H1 (cell line): ENCODE measurements at regions not wholly inside any gene's neighbourhood (a gene's known extent, or its start where the extent isn't known, plus 50 kb on each side); places are given as distances from the start of the nearest gene placed in this dataset.
A peak's percentile ranks its signal among the peaks of the same experiment; 100 is the strongest.

Source experiments
- CTCF ChIA-PET: fragments of 300-600 bp; sonication (Branson Sonifier 250); formaldehyde crosslinking; loops from one replicate; lab custom pipeline; 2021; ENCODE audit not compliant: partially characterized antibody; lab: Charles Lee
- POLR2A ChIA-PET: fragments of 300-600 bp; sonication (Branson Sonifier 250); formaldehyde crosslinking; loops from one replicate; lab custom pipeline; 2021; ENCODE audit warnings: inconsistent platforms; ENCODE audit not compliant: partially characterized antibody; lab: Charles Lee
- DNase-seq, 2 experiments: peaks; one replicate each; pipeline versions ENCODE4 v3.0.0 to v3.0.0-alpha.2; 2010 to 2022; ENCODE audit warnings: low spot score in 2 of 2, low read depth in 1 of 2, mixed read lengths in 1 of 2
- FAIRE-seq: peaks from 2 replicates; lab custom pipeline; 2011; peaks lifted over from hg19 to GRCh38; lab: Jason Lieb, UNC
- H2AFZ ChIP-seq: 2 replicates; pipeline ENCODE4 v1.8.1; 2012; ENCODE audit warnings: low read length, inconsistent platforms
- H2AK5ac ChIP-seq: 2 replicates; pipeline ENCODE4 v1.6.1; 2013; ENCODE audit warnings: low read depth, low read length
- H2BK120ac ChIP-seq: replicated peaks from 2 replicates; pipeline ENCODE3; 2013; ENCODE audit warnings: low read depth, low read length, inconsistent platforms
- H2BK12ac ChIP-seq: 2 replicates; pipeline ENCODE4 v1.6.1; 2013; ENCODE audit warnings: low read depth, low read length
- H2BK15ac ChIP-seq: 2 replicates; pipeline ENCODE4 v1.6.1; 2013; ENCODE audit warnings: low read length
- H2BK20ac ChIP-seq: 2 replicates; pipeline ENCODE4 v1.6.1; 2013; ENCODE audit warnings: low read length
- H2BK5ac ChIP-seq: 2 replicates; pipeline ENCODE4 v1.6.1; 2013; ENCODE audit warnings: low read depth, low read length
- H3K14ac ChIP-seq: 2 replicates; pipeline ENCODE4 v1.6.1; 2013; ENCODE audit warnings: inconsistent platforms; ENCODE audit not compliant: insufficient read length
- H3K18ac ChIP-seq: 2 replicates; pipeline ENCODE4 v1.6.1; 2013; ENCODE audit warnings: low read length; ENCODE audit errors: extremely low read depth
- H3K23ac ChIP-seq: 2 replicates; pipeline ENCODE4 v1.6.1; 2013; ENCODE audit warnings: inconsistent platforms; ENCODE audit not compliant: insufficient read length
- H3K23me2 ChIP-seq: 2 replicates; pipeline ENCODE4 v1.6.1; 2013; ENCODE audit warnings: low read depth, low read length
- H3K27ac ChIP-seq: 2 replicates; pipeline ENCODE4 v1.6.1; 2011; ENCODE audit warnings: low read depth, low read length, inconsistent platforms
- H3K27me3 ChIP-seq, 4 experiments: replicated peaks in 1 of 4; 1 replicate in 1 of 4; 2 replicates in 3 of 4; pipeline versions ENCODE4 v1.6.1 to v1.8.1; 2011 to 2013; ENCODE audit warnings: low read length in 3 of 4, mild to moderate bottlenecking in 3 of 4, inconsistent platforms in 2 of 4, mixed read lengths in 2 of 4, moderate library complexity in 1 of 4; ENCODE audit not compliant: control insufficient read depth in 3 of 4, insufficient read depth in 3 of 4; ENCODE audit errors: extremely low read depth in 1 of 4
- H3K36me3 ChIP-seq, 4 experiments: 2 replicates each; pipeline versions ENCODE4 v1.6.1 to v1.8.1; 2011 to 2013; ENCODE audit warnings: mild to moderate bottlenecking in 4 of 4, low read length in 3 of 4, moderate library complexity in 2 of 4, control low read depth in 1 of 4, inconsistent platforms in 1 of 4; ENCODE audit not compliant: insufficient read depth in 4 of 4, control insufficient read depth in 2 of 4
- H3K4ac ChIP-seq: replicated peaks from 2 replicates; pipeline ENCODE3; 2013; ENCODE audit warnings: low read length, low read depth, mixed read lengths, inconsistent platforms; ENCODE audit not compliant: insufficient read length
- H3K4me1 ChIP-seq, 4 experiments: replicated peaks in 1 of 4; 1 replicate in 1 of 4; 2 replicates in 3 of 4; pipeline versions ENCODE4 v1.6.1 to v1.8.1; 2011 to 2013; ENCODE audit warnings: low read length in 3 of 4, inconsistent platforms in 2 of 4, mixed read lengths in 1 of 4; ENCODE audit not compliant: insufficient read depth in 4 of 4, control insufficient read depth in 3 of 4
- H3K4me2 ChIP-seq, 2 experiments: 2 replicates each; pipeline versions ENCODE4 v1.6.1 to v1.8.1; 2011 to 2013; ENCODE audit warnings: low read depth in 2 of 2, low read length in 2 of 2, control low read depth in 1 of 2, inconsistent platforms in 1 of 2, mild to moderate bottlenecking in 1 of 2; ENCODE audit not compliant: insufficient read depth in 1 of 2
- H3K4me3 ChIP-seq, 4 experiments: fragments of 200-600, 300-600 bp in 1 of 4; sonication (generic), shearing (Covaris generic), sonication (Bioruptor Twin) in 1 of 4; 2 replicates each; pipeline versions ENCODE4 v1.5.1 to v1.8.1; 2011 to 2016; ENCODE audit warnings: low read length in 4 of 4, low read depth in 3 of 4, control low read depth in 2 of 4, inconsistent platforms in 2 of 4, mild to moderate bottlenecking in 2 of 4, mixed read lengths in 1 of 4, moderate library complexity in 1 of 4; ENCODE audit not compliant: insufficient read depth in 2 of 4; ENCODE audit errors: extremely low read depth in 1 of 4
- H3K56ac ChIP-seq: replicated peaks from 2 replicates; pipeline ENCODE3; 2013; ENCODE audit warnings: low read depth, mild to moderate bottlenecking, mixed read lengths, low read length, inconsistent platforms; ENCODE audit not compliant: insufficient read length
- H3K79me1 ChIP-seq: 2 replicates; pipeline ENCODE4 v1.6.1; 2013; ENCODE audit warnings: low read depth, low read length, control low read depth
- H3K79me2 ChIP-seq, 2 experiments: 2 replicates each; pipeline versions ENCODE4 v1.6.1 to v1.8.1; 2012 to 2013; ENCODE audit warnings: low read length in 2 of 2, mild to moderate bottlenecking in 2 of 2, inconsistent platforms in 1 of 2; ENCODE audit not compliant: insufficient read depth in 2 of 2, control insufficient read depth in 1 of 2
- H3K9ac ChIP-seq, 4 experiments: replicated peaks in 1 of 4; 1 replicate in 1 of 4; 2 replicates in 3 of 4; pipeline versions ENCODE4 v1.6.1 to v1.8.1; 2011 to 2013; ENCODE audit warnings: low read depth in 3 of 4, low read length in 3 of 4, control low read depth in 2 of 4, mild to moderate bottlenecking in 2 of 4, moderate library complexity in 2 of 4, inconsistent platforms in 1 of 4; ENCODE audit errors: extremely low read depth in 1 of 4
- H3K9me3 ChIP-seq, 2 experiments: 2 replicates each; pipeline versions ENCODE4 v1.6.1 to v1.8.1; 2012 to 2013; ENCODE audit warnings: mild to moderate bottlenecking in 2 of 2, moderate library complexity in 2 of 2, control low read depth in 1 of 2, inconsistent platforms in 1 of 2, low read depth in 1 of 2, low read length in 1 of 2, mixed read lengths in 1 of 2; ENCODE audit not compliant: insufficient read depth in 2 of 2
- H4K20me1 ChIP-seq, 2 experiments: replicated peaks in 1 of 2; 2 replicates each; pipeline versions ENCODE3 to v1.8.1; 2011 to 2013; ENCODE audit warnings: inconsistent platforms in 2 of 2, low read length in 2 of 2, mild to moderate bottlenecking in 1 of 2; ENCODE audit not compliant: insufficient read depth in 2 of 2, control insufficient read depth in 1 of 2
- H4K5ac ChIP-seq: 2 replicates; pipeline ENCODE4 v1.6.1; 2013; ENCODE audit warnings: low read length, low read depth, mixed read lengths, inconsistent platforms; ENCODE audit not compliant: insufficient read length
- H4K8ac ChIP-seq: 2 replicates; pipeline ENCODE4 v1.8.0; 2013; ENCODE audit warnings: mild to moderate bottlenecking, moderate library complexity, low read length, inconsistent platforms; ENCODE audit not compliant: insufficient read depth; ENCODE audit errors: extremely low read depth
- H4K91ac ChIP-seq: replicated peaks from 2 replicates; pipeline ENCODE3; 2013; ENCODE audit warnings: low read length, mixed read lengths, inconsistent platforms; ENCODE audit not compliant: insufficient read length
- JUN ChIP-seq: IDR thresholded peaks from 2 replicates; pipeline ENCODE4 v1.6.1; 2011; ENCODE audit warnings: low read depth, mild to moderate bottlenecking, improper control_type of control experiment, low read length
- KDM4A ChIP-seq: IDR thresholded peaks from one replicate; pipeline ENCODE4 v1.7.1; 2012; ENCODE audit warnings: low read depth, mild to moderate bottlenecking, moderate library complexity, low read length, inconsistent platforms; ENCODE audit not compliant: severe bottlenecking
- KDM5A ChIP-seq: fragments of 200-600 bp; IDR thresholded peaks from 2 replicates; pipeline ENCODE4 v1.7.1; 2012; ENCODE audit warnings: mild to moderate bottlenecking, low read length, inconsistent platforms, mixed read lengths
- PHF8 ChIP-seq: fragments of 200-600 bp; sonication (generic); conservative IDR thresholded peaks from 2 replicates; pipeline ENCODE4 v1.7.1; 2012; ENCODE audit warnings: low read depth, mild to moderate bottlenecking, inconsistent platforms, low read length, moderate library complexity
- RAD21 ChIP-seq, 2 experiments: IDR thresholded peaks in 1 of 2; conservative IDR thresholded peaks in 1 of 2; 2 replicates each; pipeline ENCODE4 v1.6.1; 2011; ENCODE audit warnings: low read depth in 2 of 2, low read length in 2 of 2, improper control_type of control experiment in 1 of 2, inconsistent platforms in 1 of 2, mild to moderate bottlenecking in 1 of 2, moderate library complexity in 1 of 2
- SRF ChIP-seq: IDR thresholded peaks from 2 replicates; pipeline ENCODE4 v1.6.1; 2011; ENCODE audit warnings: mild to moderate bottlenecking, low read depth, low read length, moderate library complexity
- TBP ChIP-seq: IDR thresholded peaks from 2 replicates; pipeline ENCODE4 v1.6.1; 2011; ENCODE audit warnings: low read depth, low read length, improper control_type of control experiment
- WGBS, 2 experiments: shearing (Covaris generic) in 1 of 2; methylation state at CpG; one replicate each; pipeline versions ENCODE4 v1.1.6 to v1.1.7; 2013 to 2015; ENCODE audit warnings: low lambda C conversion rate in 2 of 2, mixed read lengths in 2 of 2, inconsistent platforms in 1 of 2, low coverage in 1 of 2, missing lambda C conversion rate in 1 of 2; ENCODE audit not compliant: insufficient replicate concordance in 2 of 2, insufficient coverage in 1 of 2, insufficient read length in 1 of 2; ENCODE audit errors: extremely low coverage in 1 of 2, missing lambda C conversion rate in 1 of 2; 5-methylcytosine and 5-hydroxymethylcytosine counted together
- TF ChIP-seq, protein P1 (sequence below), 3 experiments: IDR thresholded peaks; 1 replicate in 2 of 3; 2 replicates in 1 of 3; pipeline versions ENCODE4 v1.5.1 to v1.6.1; 2011; ENCODE audit warnings: low read length in 3 of 3, mild to moderate bottlenecking in 3 of 3, inconsistent platforms in 2 of 3, low read depth in 1 of 3, moderate library complexity in 1 of 3; ENCODE audit not compliant: insufficient read depth in 1 of 3; ENCODE audit errors: control extremely low read depth in 1 of 3

DNA sequence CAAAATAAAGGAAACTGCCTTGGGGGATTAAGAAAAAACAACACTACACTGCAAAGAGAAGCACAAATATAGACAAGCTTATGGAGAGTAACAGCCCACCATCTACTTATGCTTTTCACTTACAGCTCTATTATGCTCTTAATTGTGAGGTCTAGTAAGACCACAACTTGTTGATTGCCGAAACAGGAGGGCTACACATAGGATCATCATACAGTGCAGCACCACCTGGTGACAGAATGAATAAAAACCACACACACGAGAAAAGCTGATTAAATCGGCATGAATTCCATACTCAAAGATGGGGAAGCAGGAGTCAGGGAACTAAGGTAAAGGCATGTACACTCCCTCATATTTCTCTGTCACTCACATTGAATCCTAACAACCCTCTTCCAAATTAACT is 259.2 kb downstream of the IKZF2 start:
- no peak overlapping the region for H3K18ac ChIP-seq
- H3K4me1 ChIP-seq, result no peaks in the 10 kb centered on the region
- no peak for FAIRE-seq
- no peak overlapping the region for H3K23ac ChIP-seq
- H3K4me2 ChIP-seq, result no peak overlapping the region
- H3K23me2 ChIP-seq, result no peaks in the 10 kb centered on the region
- no peaks in the 10 kb centered on the region for H3K9me3 ChIP-seq
- no peak overlapping the region for H3K9ac ChIP-seq
- H3K56ac ChIP-seq, result no peak overlapping the region
- no peak overlapping the region for H3K27ac ChIP-seq
- H2BK120ac ChIP-seq, result no peak overlapping the region
- ChIA-PET POLR2A (no interaction called here), CTCF (interaction anchor here (0.6 to 4.3 kb wide), 35 partner anchors 10 to 329 kb away, joined by 3 to 22 read pairs (median 4); no protein-coding TSS in a partner anchor)
- no peak for DNase-seq
- no peak overlapping the region for H2BK15ac ChIP-seq
- no peak overlapping the region for H2AK5ac ChIP-seq
- no peak overlapping the region for H4K91ac ChIP-seq
- H3K4ac ChIP-seq, result no peak overlapping the region
- H2AFZ ChIP-seq, result no peak overlapping the region
- no peaks in the 10 kb centered on the region for H4K20me1 ChIP-seq
- no peak overlapping the region for H2BK20ac ChIP-seq
- no peaks in the 10 kb centered on the region for H3K79me2 ChIP-seq
- WGBS, 2 experiments, result 83% methylated on average over 3 of the region's 3 CpGs; no CpG with 5 or more reads in 1 of the 2 experiments
- H3K36me3 ChIP-seq, result no peaks in the 10 kb centered on the region
- H3K4me3 ChIP-seq, result no peak overlapping the region
- H3K14ac ChIP-seq, result no peak overlapping the region
- H2BK12ac ChIP-seq, result no peak overlapping the region
- no peaks in the 10 kb centered on the region for H3K27me3 ChIP-seq
- TF ChIP-seq KDM4A, result no peak
- no peak for TF ChIP-seq SRF
- TF ChIP-seq KDM5A, result no peak
- no peak for TF ChIP-seq TBP
- TF ChIP-seq, protein P1, sequence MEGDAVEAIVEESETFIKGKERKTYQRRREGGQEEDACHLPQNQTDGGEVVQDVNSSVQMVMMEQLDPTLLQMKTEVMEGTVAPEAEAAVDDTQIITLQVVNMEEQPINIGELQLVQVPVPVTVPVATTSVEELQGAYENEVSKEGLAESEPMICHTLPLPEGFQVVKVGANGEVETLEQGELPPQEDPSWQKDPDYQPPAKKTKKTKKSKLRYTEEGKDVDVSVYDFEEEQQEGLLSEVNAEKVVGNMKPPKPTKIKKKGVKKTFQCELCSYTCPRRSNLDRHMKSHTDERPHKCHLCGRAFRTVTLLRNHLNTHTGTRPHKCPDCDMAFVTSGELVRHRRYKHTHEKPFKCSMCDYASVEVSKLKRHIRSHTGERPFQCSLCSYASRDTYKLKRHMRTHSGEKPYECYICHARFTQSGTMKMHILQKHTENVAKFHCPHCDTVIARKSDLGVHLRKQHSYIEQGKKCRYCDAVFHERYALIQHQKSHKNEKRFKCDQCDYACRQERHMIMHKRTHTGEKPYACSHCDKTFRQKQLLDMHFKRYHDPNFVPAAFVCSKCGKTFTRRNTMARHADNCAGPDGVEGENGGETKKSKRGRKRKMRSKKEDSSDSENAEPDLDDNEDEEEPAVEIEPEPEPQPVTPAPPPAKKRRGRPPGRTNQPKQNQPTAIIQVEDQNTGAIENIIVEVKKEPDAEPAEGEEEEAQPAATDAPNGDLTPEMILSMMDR (IDR thresholded peaks at IDR 0.05; ENCODE audit: control extremely low read depth in 1 of 3, insufficient read depth in 1 of 3, low read depth in 1 of 3, low read length in 3 of 3), result peak in 2 of 3 experiments; percentile 47 to 51; a peak in 3 of 4 replicates
- peak; percentile 47 to 62 for TF ChIP-seq RAD21 (IDR thresholded peaks at IDR 0.05 in 1 of 2, conservative IDR thresholded peaks at IDR 0.05 in 1 of 2; ENCODE audit: low read depth in 2 of 2, low read length in 2 of 2)
- TF ChIP-seq PHF8, result no peak
- no peak for TF ChIP-seq JUN
- TF ChIP-seq, all 59 proteins: peak for 2
- Histone ChIP-seq H2BK5ac (no peak overlapping the region), H4K5ac (no peak overlapping the region), H4K8ac (no peak overlapping the region), H3K79me1 (no peaks in the 10 kb centered on the region)
